HG02981 (cell line): ENCODE measurements at regions not wholly inside any gene's neighbourhood (a gene's known extent, or its start where the extent isn't known, plus 50 kb on each side); places are given as distances from the start of the nearest gene placed in this dataset.

ENCODE experiments used
- ATAC-seq: cut with Tn5 transposase; IDR thresholded peaks from one replicate; pipeline ENCODE4 v1.9.1; 2021; ENCODE audit warnings: mild to moderate bottlenecking, moderate library complexity; ENCODE audit not compliant: unreplicated experiment

GRCh38 chr2:126748188-126748760 lies 92.3 kb downstream of the GYPC start:
- no peak for ATAC-seq

- no peak for ATAC-seq
Measured at GRCh38 chr2:126748929-126749518, 93.1 kb downstream of the GYPC start.

- no peak for ATAC-seq
Measured at GRCh38 chr2:126749537-126749936, 93.6 kb downstream of the GYPC start.

GRCh38 chr2:126750506-126750905 lies 94.5 kb downstream of the GYPC start:
- ATAC-seq = no peak

- ATAC-seq = no peak
Measured at GRCh38 chr2:126751477-126751876, 95.5 kb downstream of the GYPC start.

- no peak for ATAC-seq
Measured at GRCh38 chr2:126752876-126753275, 96.9 kb downstream of the GYPC start.

GRCh38 chr2:126753501-126754212 lies 97.7 kb downstream of the GYPC start:
- ATAC-seq = no peak

GRCh38 chr2:126754240-126755004 lies 98.5 kb downstream of the GYPC start:
- no peak for ATAC-seq

GRCh38 chr2:126756125-126756524 lies 100.2 kb downstream of the GYPC start:
- ATAC-seq = no peak

- no peak for ATAC-seq
Measured at GRCh38 chr2:126761256-126761980, 105.5 kb downstream of the GYPC start.

GRCh38 chr2:126761981-126762878 lies 106.3 kb downstream of the GYPC start:
- no peak for ATAC-seq

- no peak for ATAC-seq
Measured at GRCh38 chr2:126764686-126765265, 108.8 kb downstream of the GYPC start.

GRCh38 chr2:126765395-126765794 lies 109.4 kb downstream of the GYPC start:
- ATAC-seq = no peak

GRCh38 chr2:126766295-126766968 lies 110.5 kb downstream of the GYPC start:
- ATAC-seq = no peak

GRCh38 chr2:126766969-126767296 lies 111.0 kb downstream of the GYPC start:
- ATAC-seq = no peak

- ATAC-seq = no peak
Measured at GRCh38 chr2:126769118-126769517, 113.2 kb downstream of the GYPC start.

- no peak for ATAC-seq
Measured at GRCh38 chr2:126770466-126770865, 114.5 kb downstream of the GYPC start.

- ATAC-seq = no peak
Measured at GRCh38 chr2:126771094-126771493, 115.1 kb downstream of the GYPC start.

- ATAC-seq = no peak
Measured at GRCh38 chr2:126771501-126772195, 115.7 kb downstream of the GYPC start.
